Hepatocyte (in vitro differentiated cells): ENCODE measurements at regions not wholly inside any gene's neighbourhood (a gene's known extent, or its start where the extent isn't known, plus 50 kb on each side); places are given as distances from the start of the nearest gene placed in this dataset.

ENCODE experiments used
- DNase-seq: peaks from one replicate; pipeline ENCODE4 v3.0.0-alpha.2; 2016; ENCODE audit warnings: low spot score
- H2AFZ ChIP-seq: fragments of 200-600 bp; sonication (generic); 2 replicates; pipeline ENCODE4 v1.6.0; 2016; ENCODE audit warnings: antibody characterized with exemption, mild to moderate bottlenecking
- H3K27ac ChIP-seq: fragments of 200-600 bp; sonication (generic); 2 replicates; pipeline ENCODE4 v1.5.1; 2016; ENCODE audit warnings: mild to moderate bottlenecking
- H3K27me3 ChIP-seq: fragments of 200-600 bp; sonication (generic); 2 replicates; pipeline ENCODE4 v1.6.1; 2016
- H3K36me3 ChIP-seq: fragments of 200-600 bp; sonication (generic); replicated peaks from 2 replicates; pipeline ENCODE4 v1.5.1; 2016; ENCODE audit warnings: low read depth; ENCODE audit not compliant: insufficient read depth
- H3K4me1 ChIP-seq: fragments of 200-600 bp; sonication (generic); 2 replicates; pipeline ENCODE4 v1.5.1; 2016; ENCODE audit warnings: mild to moderate bottlenecking, moderate library complexity; ENCODE audit not compliant: insufficient read depth
- H3K4me2 ChIP-seq: fragments of 200-600 bp; sonication (generic); 2 replicates; pipeline ENCODE4 v1.6.0; 2016
- H3K4me3 ChIP-seq: fragments of 200-600 bp; sonication (generic); 2 replicates; pipeline ENCODE4 v1.5.1; 2016; ENCODE audit warnings: mild to moderate bottlenecking
- H3K79me2 ChIP-seq: fragments of 200-600 bp; sonication (generic); 2 replicates; pipeline ENCODE4 v1.6.0; 2017; ENCODE audit warnings: mild to moderate bottlenecking
- H3K9me2 ChIP-seq: fragments of 200-600 bp; sonication (generic); replicated peaks from 2 replicates; pipeline ENCODE4 v1.6.0; 2017; ENCODE audit warnings: mild to moderate bottlenecking; ENCODE audit not compliant: insufficient read depth
- H3K9me3 ChIP-seq: fragments of 200-600 bp; sonication (generic); 2 replicates; pipeline ENCODE4 v1.5.1; 2016; ENCODE audit warnings: low read depth, mild to moderate bottlenecking
- H4K20me1 ChIP-seq: fragments of 200-600 bp; sonication (generic); 2 replicates; pipeline ENCODE4 v1.6.0; 2016; ENCODE audit warnings: mild to moderate bottlenecking; ENCODE audit not compliant: insufficient read depth, poor library complexity, severe bottlenecking
- EZH2 ChIP-seq: fragments of 200-600 bp; sonication (generic); IDR thresholded peaks from 2 replicates; pipeline ENCODE4 v1.6.1; 2016; ENCODE audit warnings: antibody characterized with exemption, mild to moderate bottlenecking, borderline replicate concordance
- EZH2phosphoT487 ChIP-seq: fragments of 200-600 bp; sonication (generic); IDR thresholded peaks from one replicate; pipeline ENCODE4 v1.6.1; 2018; ENCODE audit warnings: antibody characterized with exemption, mild to moderate bottlenecking, low read depth, moderate library complexity; ENCODE audit not compliant: unreplicated experiment, severe bottlenecking
- WGBS: methylation state at CpG from one replicate; pipeline ENCODE4 v1.1.6; 2016; ENCODE audit warnings: low lambda C conversion rate; ENCODE audit errors: missing lambda C conversion rate; 5-methylcytosine and 5-hydroxymethylcytosine counted together
- TF ChIP-seq, protein P1 (sequence below): fragments of 200-600 bp; sonication (generic); IDR thresholded peaks from 2 replicates; pipeline ENCODE4 v1.5.1; 2016; ENCODE audit warnings: antibody characterized with exemption, mild to moderate bottlenecking; ENCODE audit not compliant: poor library complexity

DNA sequence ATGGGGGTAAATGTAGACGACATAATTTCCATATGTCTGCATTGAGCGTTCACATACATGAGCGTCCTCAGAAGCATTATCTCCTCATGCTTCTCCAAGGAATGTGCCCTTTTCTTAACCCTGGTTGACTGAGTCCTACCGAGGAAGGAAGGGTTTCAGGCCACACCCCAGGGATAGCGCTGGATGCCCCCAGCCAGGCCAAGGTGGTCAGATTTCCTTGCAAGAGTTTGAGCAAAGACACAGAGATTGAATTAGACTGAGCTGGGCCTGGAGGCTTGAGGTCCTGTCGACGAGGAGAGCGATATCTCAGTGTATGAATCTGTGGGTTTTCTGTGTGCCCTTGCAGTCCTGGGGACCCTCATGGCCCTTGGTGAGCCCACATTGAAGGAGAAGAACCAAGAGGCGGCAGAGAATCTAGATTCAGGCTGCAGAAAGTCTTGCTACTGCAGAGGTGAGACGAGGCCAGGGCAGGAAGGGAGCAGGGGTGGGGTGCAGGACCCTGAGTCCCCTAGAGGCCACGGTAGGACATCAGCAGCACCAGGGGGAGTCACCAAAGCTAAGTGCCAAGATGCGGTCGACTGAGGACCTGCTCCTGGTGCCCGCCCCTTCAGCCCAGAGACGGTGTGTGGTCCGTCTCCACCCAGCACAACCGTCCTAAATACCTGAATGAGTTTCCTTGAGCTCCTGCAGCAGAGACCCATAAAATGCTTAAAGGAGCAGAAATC is 94.7 kb upstream of the DIO3 start:
- DNase-seq: no peak
- 87% methylated on average over 16 of the region's 17 CpGs for WGBS
- no peaks in the 10 kb centered on the region for H3K9me2 ChIP-seq
- H3K27me3 ChIP-seq: no peaks in the 10 kb centered on the region
- H3K36me3 ChIP-seq: no peaks in the 10 kb centered on the region
- H3K4me1 ChIP-seq: peaks cover 5% of the 10 kb centered on the region
- no peak overlapping the region for H3K4me3 ChIP-seq
- H2AFZ ChIP-seq: no peak overlapping the region
- no peaks in the 10 kb centered on the region for H4K20me1 ChIP-seq
- TF ChIP-seq EZH2 (no peak), EZH2phosphoT487 (no peak)
- TF ChIP-seq, protein P1, sequence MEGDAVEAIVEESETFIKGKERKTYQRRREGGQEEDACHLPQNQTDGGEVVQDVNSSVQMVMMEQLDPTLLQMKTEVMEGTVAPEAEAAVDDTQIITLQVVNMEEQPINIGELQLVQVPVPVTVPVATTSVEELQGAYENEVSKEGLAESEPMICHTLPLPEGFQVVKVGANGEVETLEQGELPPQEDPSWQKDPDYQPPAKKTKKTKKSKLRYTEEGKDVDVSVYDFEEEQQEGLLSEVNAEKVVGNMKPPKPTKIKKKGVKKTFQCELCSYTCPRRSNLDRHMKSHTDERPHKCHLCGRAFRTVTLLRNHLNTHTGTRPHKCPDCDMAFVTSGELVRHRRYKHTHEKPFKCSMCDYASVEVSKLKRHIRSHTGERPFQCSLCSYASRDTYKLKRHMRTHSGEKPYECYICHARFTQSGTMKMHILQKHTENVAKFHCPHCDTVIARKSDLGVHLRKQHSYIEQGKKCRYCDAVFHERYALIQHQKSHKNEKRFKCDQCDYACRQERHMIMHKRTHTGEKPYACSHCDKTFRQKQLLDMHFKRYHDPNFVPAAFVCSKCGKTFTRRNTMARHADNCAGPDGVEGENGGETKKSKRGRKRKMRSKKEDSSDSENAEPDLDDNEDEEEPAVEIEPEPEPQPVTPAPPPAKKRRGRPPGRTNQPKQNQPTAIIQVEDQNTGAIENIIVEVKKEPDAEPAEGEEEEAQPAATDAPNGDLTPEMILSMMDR: no peak
- H3K9me3 ChIP-seq: no peaks in the 10 kb centered on the region
- H3K27ac ChIP-seq: no peak overlapping the region
- H3K79me2 ChIP-seq: no peaks in the 10 kb centered on the region
- no peak overlapping the region for H3K4me2 ChIP-seq

DNA sequence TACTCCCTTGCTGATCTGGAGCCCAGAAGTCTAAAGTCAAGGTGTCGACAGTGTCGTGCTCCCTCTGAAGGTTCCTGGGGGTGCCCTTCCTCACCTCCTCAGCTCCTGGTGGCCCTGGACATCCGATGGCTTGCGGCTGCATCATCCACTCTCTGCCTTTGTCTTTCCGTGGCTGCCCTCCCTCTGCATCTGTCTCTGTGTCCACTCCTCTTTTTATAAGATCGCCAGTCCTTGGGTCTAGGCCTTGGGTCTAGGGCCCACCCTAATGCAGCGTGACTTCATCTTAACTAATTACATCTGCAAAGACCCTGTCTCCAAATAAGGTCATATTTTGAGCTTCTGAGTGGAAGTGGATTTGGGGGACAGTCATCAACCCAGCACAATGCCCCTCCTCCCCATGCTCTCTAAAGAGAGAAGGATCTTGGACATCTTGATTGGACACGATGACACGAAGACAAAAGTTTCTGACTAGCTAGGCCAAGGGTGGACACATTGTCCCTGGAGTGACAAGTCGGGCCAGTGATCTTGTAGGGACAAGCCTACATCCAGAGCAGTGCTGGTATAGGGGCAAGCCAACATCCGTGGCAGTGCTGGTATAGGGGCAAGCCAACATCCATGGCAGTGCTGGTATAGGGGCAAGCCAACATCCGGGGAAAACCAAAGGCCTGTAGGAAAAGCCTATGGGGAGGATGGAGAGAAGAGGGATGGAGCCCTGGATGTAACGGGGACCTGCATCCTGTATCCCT is 93.9 kb upstream of the DIO3 start:
- no peaks in the 10 kb centered on the region for H3K79me2 ChIP-seq
- H3K9me2 ChIP-seq: no peaks in the 10 kb centered on the region
- peaks cover 9% of the 10 kb centered on the region for H3K4me1 ChIP-seq
- H3K27me3 ChIP-seq: no peaks in the 10 kb centered on the region
- no peak for DNase-seq
- H4K20me1 ChIP-seq: no peaks in the 10 kb centered on the region
- H3K27ac ChIP-seq: no peak overlapping the region
- WGBS: 97% methylated on average over 13 of the region's 13 CpGs
- no peaks in the 10 kb centered on the region for H3K36me3 ChIP-seq
- H2AFZ ChIP-seq: no peak overlapping the region
- H3K4me2 ChIP-seq: no peak overlapping the region
- H3K9me3 ChIP-seq: no peaks in the 10 kb centered on the region
- no peak overlapping the region for H3K4me3 ChIP-seq
- TF ChIP-seq EZH2: no peak
- TF ChIP-seq EZH2phosphoT487: no peak
- TF ChIP-seq, protein P1: no peak

DNA sequence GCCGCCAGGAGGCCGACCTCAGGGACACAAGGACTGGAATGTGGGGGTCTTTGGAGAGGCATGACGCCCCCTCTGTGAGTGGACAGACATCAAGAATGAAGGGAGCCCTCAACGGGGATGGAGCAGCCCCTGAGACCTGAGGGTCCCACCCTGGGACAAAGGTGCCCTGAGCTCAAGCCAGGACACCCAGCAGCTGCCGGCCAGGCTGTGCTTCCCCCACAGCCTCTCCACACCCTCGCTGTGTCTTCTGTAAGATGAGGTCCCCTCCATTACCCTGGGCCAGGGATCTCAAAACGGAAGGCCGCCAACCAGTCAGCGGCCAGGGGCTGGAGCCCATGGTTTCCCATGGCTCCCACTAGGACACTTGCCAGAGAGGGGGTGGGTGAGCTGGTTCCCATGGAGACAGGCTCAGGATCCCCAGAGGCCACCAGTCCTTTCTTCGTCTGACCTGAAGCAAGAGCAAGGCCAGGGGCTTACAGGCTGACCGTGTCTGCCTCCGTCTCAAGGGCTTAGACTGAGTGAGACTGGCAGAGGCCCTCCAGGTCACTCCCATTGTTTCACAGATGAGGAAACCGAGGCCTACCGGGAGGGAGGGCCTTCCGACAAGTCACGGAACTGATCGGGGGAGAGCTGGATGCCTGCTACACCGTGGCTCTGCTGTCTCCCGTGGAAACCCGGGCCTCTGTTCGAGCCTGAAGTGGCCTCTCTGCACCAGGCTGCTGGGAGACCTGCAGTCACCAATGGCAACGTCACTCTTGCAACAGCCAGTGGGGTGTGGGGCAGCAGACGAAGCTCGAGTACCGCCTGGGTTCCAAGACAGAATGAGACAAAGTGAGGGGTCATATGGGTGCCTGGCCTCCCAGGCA is 91.7 kb upstream of the DIO3 start:
- Histone ChIP-seq H3K79me2 (no peaks in the 10 kb centered on the region), H3K27me3 (no peaks in the 10 kb centered on the region), H3K4me1 (peaks cover 6% of the 10 kb centered on the region), H4K20me1 (no peaks in the 10 kb centered on the region), H3K4me2 (no peak overlapping the region), H2AFZ (no peak overlapping the region), H3K36me3 (no peaks in the 10 kb centered on the region), H3K4me3 (no peak overlapping the region), H3K27ac (no peak overlapping the region), H3K9me3 (no peaks in the 10 kb centered on the region), H3K9me2 (no peaks in the 10 kb centered on the region)
- WGBS: 90% methylated on average over 25 of the region's 25 CpGs
- no peak for DNase-seq
- TF ChIP-seq, protein P1: no peak
